IPS-NIHi7 (cell line): ENCODE measurements at regions not wholly inside any gene's neighbourhood (a gene's known extent, or its start where the extent isn't known, plus 50 kb on each side); places are given as distances from the start of the nearest gene placed in this dataset.

ENCODE experiments used
- DNase-seq: peaks from one replicate; pipeline ENCODE4 v3.0.0; 2012; ENCODE audit warnings: mixed read lengths; ENCODE audit errors: extremely low spot score

- no peak for DNase-seq
Observed at GRCh38 chr10:131690805-131691239, 210.0 kb upstream of the PPP2R2D start.

GRCh38 chr10:131691481-131692090 lies 209.2 kb upstream of the PPP2R2D start:
- DNase-seq = no peak

GRCh38 chr10:131692176-131692575 lies 208.6 kb upstream of the PPP2R2D start:
- DNase-seq = no peak

DNA sequence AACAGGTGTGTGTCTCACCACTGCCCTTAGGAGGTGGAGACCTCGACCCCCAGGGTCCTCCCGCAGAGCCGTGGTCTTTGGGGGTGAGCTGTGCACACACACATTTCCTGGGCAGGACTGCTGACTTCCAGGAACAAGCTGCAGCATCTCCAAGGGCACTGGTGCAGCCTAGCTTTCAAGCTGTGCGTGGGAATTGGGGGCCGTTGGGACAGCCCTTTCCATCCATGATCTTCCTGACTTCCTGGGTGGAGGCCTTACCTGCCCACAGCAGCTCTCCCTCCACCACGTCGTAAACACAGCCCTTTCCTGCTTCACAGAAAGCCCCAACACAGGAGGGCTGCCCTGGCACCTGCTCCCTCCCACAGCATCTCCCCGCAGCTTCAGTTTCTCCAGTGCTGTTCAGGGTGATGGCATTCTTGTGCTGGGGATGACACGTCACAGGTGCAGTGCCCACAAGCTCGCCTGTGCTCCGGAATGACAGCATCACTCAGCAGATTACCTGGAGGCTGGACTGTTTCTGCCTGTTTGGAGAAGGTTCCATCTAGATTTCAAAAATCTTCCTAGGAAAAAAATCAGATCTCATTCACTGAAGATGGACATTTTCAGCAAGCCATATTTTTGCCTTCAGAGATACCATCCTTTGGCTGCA lies 208.0 kb upstream of the PPP2R2D start:
- no peak for DNase-seq

DNA sequence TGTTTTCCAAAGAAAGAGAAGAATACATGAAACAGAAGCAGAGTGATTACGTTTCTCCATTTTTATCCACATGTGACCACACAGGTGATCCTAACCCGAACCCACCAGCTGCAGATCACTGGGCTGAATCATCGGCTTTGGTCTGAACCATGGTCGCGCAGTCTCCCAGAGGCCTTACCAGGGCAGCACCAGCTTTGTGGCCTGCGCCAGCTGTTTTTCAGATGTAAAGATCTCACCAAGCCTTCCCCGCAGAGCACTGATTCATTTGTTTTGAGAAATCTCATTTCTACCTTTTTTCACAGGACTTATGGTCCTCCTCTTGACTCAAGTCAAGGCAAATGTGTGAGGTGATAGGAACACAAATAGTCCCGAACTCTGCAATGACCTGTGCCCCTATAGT lies 207.0 kb upstream of the PPP2R2D start:
- DNase-seq = no peak

GRCh38 chr10:131694168-131694780 lies 206.5 kb upstream of the PPP2R2D start:
- no peak for DNase-seq

GRCh38 chr10:131694781-131695495 lies 205.9 kb upstream of the PPP2R2D start:
- no peak for DNase-seq

GRCh38 chr10:131695496-131696165 lies 205.2 kb upstream of the PPP2R2D start:
- no peak for DNase-seq

- no peak for DNase-seq
Observed at GRCh38 chr10:131697476-131698128, 203.2 kb upstream of the PPP2R2D start.

DNA sequence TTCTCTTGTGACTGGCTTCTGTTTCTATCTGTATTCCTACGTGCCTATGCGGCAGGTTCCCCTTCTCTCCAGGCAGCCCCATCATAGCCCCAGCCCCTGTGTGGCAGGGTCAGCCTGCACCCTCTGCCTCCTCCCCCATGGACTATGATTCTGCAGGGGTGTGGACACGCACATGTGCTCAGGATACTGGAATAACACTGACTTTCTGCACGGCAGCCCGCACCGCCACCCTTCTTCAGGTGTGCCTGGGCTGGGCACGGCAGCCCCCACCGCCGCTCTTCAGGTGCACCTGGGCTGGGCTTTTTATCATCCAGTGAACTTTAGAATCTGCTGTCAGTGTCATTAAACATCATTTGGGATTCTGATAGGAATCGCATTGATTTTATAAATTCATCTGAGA lies 202.6 kb upstream of the PPP2R2D start:
- no peak for DNase-seq

DNA sequence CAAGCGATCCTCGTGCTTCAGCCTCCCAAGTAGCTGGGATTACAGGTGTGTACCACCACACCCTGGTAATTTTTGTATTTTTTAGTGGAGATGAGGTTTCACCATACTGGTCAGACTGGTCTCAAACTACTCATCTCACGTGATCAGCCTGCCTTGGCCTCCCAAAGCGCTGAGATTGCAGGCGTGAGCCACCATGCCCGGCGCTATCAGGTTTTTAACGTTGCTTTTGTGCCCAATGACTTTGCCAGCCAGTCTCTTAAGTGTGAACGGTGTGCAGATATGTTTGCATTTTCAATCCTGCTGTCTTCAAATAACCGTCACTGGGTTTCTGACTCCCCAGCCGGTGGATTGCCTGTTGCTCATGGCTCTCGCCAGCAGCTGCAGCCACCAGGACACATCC lies 201.8 kb upstream of the PPP2R2D start:
- DNase-seq = no peak

GRCh38 chr10:131700032-131700431 lies 200.8 kb upstream of the PPP2R2D start:
- no peak for DNase-seq

DNA sequence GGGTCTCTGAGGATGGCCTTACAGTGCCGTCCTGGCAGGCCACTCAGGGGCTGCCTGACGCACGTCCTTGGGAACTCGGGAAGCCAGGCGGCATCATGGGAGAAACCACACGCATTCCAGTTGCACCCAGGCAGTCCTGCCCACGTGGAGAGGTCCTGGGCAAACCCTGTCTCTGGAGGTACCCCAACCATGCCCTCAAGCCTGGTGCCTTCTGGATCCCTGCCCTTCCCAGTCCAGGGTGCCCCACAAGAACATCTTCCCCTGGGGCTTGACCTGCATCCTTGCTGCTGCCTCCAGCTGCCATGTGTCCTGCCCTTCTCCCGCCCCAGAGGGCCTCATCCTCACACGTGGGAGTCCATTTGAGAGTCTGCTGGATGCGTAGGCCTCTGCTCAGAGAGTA lies 200.3 kb upstream of the PPP2R2D start:
- no peak for DNase-seq

- DNase-seq = no peak
Observed at GRCh38 chr10:131701131-131701947, 199.5 kb upstream of the PPP2R2D start.

GRCh38 chr10:131702531-131703356 lies 198.1 kb upstream of the PPP2R2D start:
- no peak for DNase-seq

GRCh38 chr10:131703541-131703940 lies 197.3 kb upstream of the PPP2R2D start:
- no peak for DNase-seq

- no peak for DNase-seq
Observed at GRCh38 chr10:131703941-131704340, 196.9 kb upstream of the PPP2R2D start.

GRCh38 chr10:131706476-131706875 lies 194.3 kb upstream of the PPP2R2D start:
- no peak for DNase-seq

GRCh38 chr10:131706952-131707351 lies 193.9 kb upstream of the PPP2R2D start:
- no peak for DNase-seq
